RWPE1 (cell line): ENCODE measurements at regions not wholly inside any gene's neighbourhood (a gene's known extent, or its start where the extent isn't known, plus 50 kb on each side); places are given as distances from the start of the nearest gene placed in this dataset.

Experiments
- CTCF ChIA-PET: fragments of 350-600 bp; sonication (Branson Sonifier 250); formaldehyde crosslinking; extraction: SDS; loops from one replicate; lab custom pipeline; 2021; lab: Yijun Ruan, JAX
- POLR2A ChIA-PET: fragments of 400-600 bp; formaldehyde crosslinking; extraction: SDS; loops from one replicate; lab custom pipeline; 2020; ENCODE audit warnings: antibody characterized with exemption; ENCODE audit not compliant: low non-redundant PET; lab: Yijun Ruan, JAX
- DNase-seq: peaks from one replicate; pipeline ENCODE4 v3.0.0; 2012; ENCODE audit warnings: low spot score
- H3K27ac ChIP-seq: fragments of 450-650 bp; 2 replicates; pipeline ENCODE4 v1.5.1; 2017
- TF ChIP-seq, protein P1 (sequence below): fragments of 450-650 bp; conservative IDR thresholded peaks from 2 replicates; pipeline ENCODE4 v1.5.1; 2017; ENCODE audit warnings: low read depth, mild to moderate bottlenecking

DNA sequence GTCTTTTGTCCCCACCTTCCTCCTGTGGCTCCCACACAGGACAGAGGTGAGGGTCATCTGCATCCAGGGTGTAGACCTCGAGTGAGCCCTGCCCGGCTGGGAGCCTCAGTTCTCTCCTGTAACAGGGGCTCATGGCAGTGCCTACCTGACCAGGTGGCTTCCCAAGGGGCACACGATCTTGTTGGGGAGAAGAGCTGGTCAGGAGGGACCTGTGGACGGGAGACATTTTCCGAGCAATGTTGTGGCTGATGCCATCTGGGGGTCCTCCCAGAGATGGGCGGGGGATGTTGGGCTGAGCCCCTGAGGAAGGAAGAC lies 51.9 kb downstream of the CEBPB start:
- CTCF ChIA-PET: no interaction called here
- DNase-seq: no peak
- POLR2A ChIA-PET: no interaction called here
- TF ChIP-seq, protein P1, sequence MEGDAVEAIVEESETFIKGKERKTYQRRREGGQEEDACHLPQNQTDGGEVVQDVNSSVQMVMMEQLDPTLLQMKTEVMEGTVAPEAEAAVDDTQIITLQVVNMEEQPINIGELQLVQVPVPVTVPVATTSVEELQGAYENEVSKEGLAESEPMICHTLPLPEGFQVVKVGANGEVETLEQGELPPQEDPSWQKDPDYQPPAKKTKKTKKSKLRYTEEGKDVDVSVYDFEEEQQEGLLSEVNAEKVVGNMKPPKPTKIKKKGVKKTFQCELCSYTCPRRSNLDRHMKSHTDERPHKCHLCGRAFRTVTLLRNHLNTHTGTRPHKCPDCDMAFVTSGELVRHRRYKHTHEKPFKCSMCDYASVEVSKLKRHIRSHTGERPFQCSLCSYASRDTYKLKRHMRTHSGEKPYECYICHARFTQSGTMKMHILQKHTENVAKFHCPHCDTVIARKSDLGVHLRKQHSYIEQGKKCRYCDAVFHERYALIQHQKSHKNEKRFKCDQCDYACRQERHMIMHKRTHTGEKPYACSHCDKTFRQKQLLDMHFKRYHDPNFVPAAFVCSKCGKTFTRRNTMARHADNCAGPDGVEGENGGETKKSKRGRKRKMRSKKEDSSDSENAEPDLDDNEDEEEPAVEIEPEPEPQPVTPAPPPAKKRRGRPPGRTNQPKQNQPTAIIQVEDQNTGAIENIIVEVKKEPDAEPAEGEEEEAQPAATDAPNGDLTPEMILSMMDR: no peak
- no peak overlapping the region for H3K27ac ChIP-seq

- DNase-seq: peak; percentile 79
- TF ChIP-seq, protein P1: no peak
- POLR2A ChIA-PET: interaction anchor here (0.5 kb wide), 1 partner anchor 38 kb away, joined by 13 read pairs; no protein-coding TSS in a partner anchor
- CTCF ChIA-PET: interaction anchor here (0.7 to 1.0 kb wide), 3 partner anchors 12 to 25 kb away, joined by 3 read pairs; no protein-coding TSS in a partner anchor
- H3K27ac ChIP-seq: peak overlapping the region; percentile 2; the same call in 1 of the 2 replicates
These were observed 52.4 kb downstream of the CEBPB start for GRCh38 chr20:50242863-50243609.

DNA sequence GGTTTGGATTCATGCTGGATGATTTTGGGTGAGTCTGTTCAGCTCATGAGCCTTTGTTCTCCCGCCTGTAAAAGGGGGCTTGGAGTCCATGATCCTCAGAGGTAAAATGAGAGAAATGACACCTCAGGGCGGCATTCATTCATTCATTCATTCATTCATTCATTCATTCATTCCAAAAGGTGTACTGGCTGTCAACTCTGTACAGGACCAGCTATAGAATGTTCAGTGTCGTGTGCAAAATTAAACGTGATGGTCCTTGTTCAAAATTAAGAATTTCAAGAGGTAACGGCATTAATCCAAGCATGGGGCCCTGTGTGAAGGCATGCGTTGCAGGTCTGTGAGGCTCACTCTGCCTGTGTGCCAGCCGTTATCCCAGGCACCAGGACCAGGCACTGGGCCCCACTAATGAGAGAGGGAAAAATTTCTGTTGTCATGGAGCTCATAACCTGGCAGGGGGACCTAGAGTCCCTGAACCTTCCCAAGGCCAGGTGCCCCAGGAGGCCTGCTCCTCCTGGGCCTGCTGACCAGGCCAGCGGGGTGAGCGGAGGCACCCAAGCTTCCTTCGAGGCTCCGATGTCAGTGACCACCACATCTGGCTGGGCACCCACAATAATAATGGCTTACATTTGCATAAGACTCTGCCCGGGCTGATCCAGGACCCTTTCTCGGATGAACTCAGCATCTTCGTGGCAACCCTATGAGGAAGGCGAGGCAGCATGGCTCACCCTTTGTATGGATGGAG lies 53.2 kb downstream of the CEBPB start:
- DNase-seq: no peak
- TF ChIP-seq, protein P1: no peak
- ChIA-PET CTCF (interaction anchor here (0.6 to 1.2 kb wide), 4 partner anchors 23 to 550 kb away, joined by 3 read pairs; no protein-coding TSS in a partner anchor), POLR2A (interaction anchor here (0.5 kb wide), 1 partner anchor 39 kb away, joined by 13 read pairs; no protein-coding TSS in a partner anchor)
- peak overlapping the region; percentile 2; the same call in 1 of the 2 replicates for H3K27ac ChIP-seq

DNA sequence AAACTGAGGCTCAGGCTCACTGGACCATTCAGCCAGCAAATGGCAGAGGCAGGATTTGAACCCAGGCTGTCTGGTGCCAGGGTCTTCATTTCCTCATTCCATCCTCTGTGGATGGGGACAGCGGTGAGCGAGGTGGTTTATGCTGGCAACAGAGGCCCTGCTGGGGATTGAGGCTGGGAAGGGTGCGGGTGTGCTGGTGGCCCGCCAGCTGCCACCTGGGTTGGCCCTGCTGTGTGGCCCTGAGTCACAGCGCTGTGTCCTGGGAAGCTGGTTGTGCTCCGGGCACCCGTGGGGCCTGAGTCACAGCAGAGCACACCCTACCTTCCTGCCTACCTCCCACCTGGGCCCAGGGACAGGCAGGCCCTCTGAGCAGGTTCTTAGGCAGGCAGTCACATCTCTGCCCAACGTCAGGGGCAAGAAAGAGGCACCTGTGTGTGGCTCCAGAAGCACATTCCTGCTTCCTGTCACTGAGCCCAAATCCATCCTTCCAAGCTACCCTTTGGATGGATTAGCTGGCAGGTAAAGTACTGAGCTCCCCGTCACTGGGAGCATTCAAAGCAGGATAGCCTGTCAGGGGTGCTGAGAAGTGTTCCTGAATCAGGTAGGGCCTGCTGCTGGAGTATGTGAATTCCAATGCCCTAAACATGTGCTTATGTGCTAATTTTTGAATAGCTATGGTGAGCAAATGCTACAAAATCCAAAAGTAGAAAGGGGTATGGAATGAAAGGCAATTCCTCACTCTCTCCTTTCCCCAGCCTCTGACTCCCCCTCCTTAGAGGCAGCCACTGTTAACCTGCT lies 53.9 kb downstream of the CEBPB start:
- no peak overlapping the region; the same call in 1 of the 2 replicates for H3K27ac ChIP-seq
- POLR2A ChIA-PET: no interaction called here
- DNase-seq: no peak
- CTCF ChIA-PET: interaction anchor here (0.6 to 1.2 kb wide), 3 partner anchors 53 to 549 kb away, joined by 3 to 4 read pairs (median 3); no protein-coding TSS in a partner anchor
- TF ChIP-seq, protein P1: no peak

DNA sequence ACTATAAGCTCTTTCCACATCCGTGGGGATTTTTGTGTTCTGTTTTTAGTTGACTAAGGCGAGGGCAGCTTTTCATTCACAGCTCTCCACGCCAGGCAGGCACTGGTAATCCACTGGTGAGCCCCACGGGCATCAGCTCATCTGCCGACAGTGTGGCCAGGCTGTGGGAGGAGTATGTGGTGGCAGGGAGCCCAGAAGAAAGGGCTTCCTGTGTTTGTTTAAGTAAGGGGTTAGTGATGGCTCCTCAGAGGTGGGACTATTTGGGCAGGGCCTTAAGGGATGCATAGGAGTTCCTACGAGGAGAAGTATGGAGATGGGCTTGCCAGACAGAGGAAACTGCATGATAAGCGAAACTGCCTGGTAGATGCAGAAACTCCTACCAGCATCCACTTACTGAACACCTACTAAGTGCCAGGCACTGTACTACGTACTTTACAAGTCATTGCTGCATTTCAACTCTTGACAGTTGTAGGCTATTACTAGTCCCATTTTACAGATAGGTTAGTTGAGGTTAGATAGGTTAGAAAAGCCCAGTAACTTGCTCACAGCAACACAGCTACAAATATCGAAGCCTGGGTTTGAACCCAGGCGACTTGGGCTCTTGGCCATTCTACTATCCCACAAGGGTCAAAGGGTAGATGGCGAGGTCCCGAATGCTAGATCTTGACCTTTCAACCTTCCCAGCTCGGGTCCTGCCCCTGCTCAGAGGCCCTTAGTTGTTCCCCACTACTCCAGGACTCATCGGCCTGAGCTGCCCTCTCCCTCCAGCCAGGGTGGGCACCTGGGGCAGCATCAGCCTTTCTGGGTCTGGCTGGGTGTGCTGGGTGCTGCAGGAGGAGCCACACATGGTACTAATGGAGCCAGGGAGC lies 55.1 kb downstream of the CEBPB start:
- DNase-seq: no peak
- peak overlapping the region; percentile 37 for H3K27ac ChIP-seq
- ChIA-PET CTCF (interaction anchor here (0.7 kb wide), 1 partner anchor 1080 kb away, joined by 5 read pairs; no protein-coding TSS in a partner anchor), POLR2A (no interaction called here)
- TF ChIP-seq, protein P1: no peak
